ENCODE measurements at regions not wholly inside any gene's neighbourhood (a gene's known extent, or its start where the extent isn't known, plus 50 kb on each side); places are given as distances from the start of the nearest gene placed in this dataset.

- H3K4me3 Mint-ChIP-seq, result no peak overlapping the region
- DNase-seq (ENCODE audit: low read depth, low spot score), result no peak
- no peaks in the 10 kb centered on the region for H3K36me3 Mint-ChIP-seq (ENCODE audit: low read depth)
- H3K27me3 Mint-ChIP-seq (ENCODE audit: low read depth), result no peaks in the 10 kb centered on the region
- no peak for TF ChIP-seq CTCF (conservative IDR thresholded peaks at IDR 0.05)
- no peak overlapping the region for H3K27ac Mint-ChIP-seq (ENCODE audit: unreplicated experiment)
- peaks cover 6% of the 10 kb centered on the region for H3K9me3 Mint-ChIP-seq
- no peaks in the 10 kb centered on the region for H3K4me1 Mint-ChIP-seq
Observed at GRCh38 chr5:5605170-5605764, 182.8 kb downstream of the ICE1 start.

- Mint-ChIP-seq H3K27me3 (ENCODE audit: low read depth) (no peaks in the 10 kb centered on the region), H3K36me3 (ENCODE audit: low read depth) (no peaks in the 10 kb centered on the region), H3K4me3 (no peak overlapping the region), H3K9me3 (peaks cover 7% of the 10 kb centered on the region), H3K4me1 (no peaks in the 10 kb centered on the region), H3K27ac (ENCODE audit: unreplicated experiment) (no peak overlapping the region)
- no peak for TF ChIP-seq CTCF (conservative IDR thresholded peaks at IDR 0.05)
- DNase-seq (ENCODE audit: low read depth, low spot score), result no peak
Observed at GRCh38 chr5:5602554-5602953, 180.1 kb downstream of the ICE1 start.

- H3K36me3 Mint-ChIP-seq (ENCODE audit: low read depth), result no peaks in the 10 kb centered on the region
- no peak for DNase-seq (ENCODE audit: low read depth, low spot score)
- H3K4me1 Mint-ChIP-seq, result no peaks in the 10 kb centered on the region
- no peak for TF ChIP-seq CTCF (conservative IDR thresholded peaks at IDR 0.05)
- H3K27ac Mint-ChIP-seq (ENCODE audit: unreplicated experiment), result no peak overlapping the region
- H3K9me3 Mint-ChIP-seq, result peaks cover 10% of the 10 kb centered on the region
- H3K4me3 Mint-ChIP-seq, result no peak overlapping the region
- H3K27me3 Mint-ChIP-seq (ENCODE audit: low read depth), result no peaks in the 10 kb centered on the region
Observed at GRCh38 chr5:5598547-5599113, 176.2 kb downstream of the ICE1 start.

- H3K4me1 Mint-ChIP-seq, result no peaks in the 10 kb centered on the region
- no peak for TF ChIP-seq CTCF (conservative IDR thresholded peaks at IDR 0.05)
Observed at GRCh38 chr5:5593391-5593790, 170.9 kb downstream of the ICE1 start.

GRCh38 chr5:5592541-5592940, 170.1 kb downstream of the ICE1 start:
- Mint-ChIP-seq H3K4me3 (no peak overlapping the region), H3K36me3 (ENCODE audit: low read depth) (no peaks in the 10 kb centered on the region), H3K27me3 (ENCODE audit: low read depth) (no peaks in the 10 kb centered on the region), H3K9me3 (peaks cover 3% of the 10 kb centered on the region), H3K4me1 (no peaks in the 10 kb centered on the region), H3K27ac (ENCODE audit: unreplicated experiment) (no peak overlapping the region)
- DNase-seq (ENCODE audit: low read depth, low spot score), result no peak
- TF ChIP-seq CTCF (conservative IDR thresholded peaks at IDR 0.05), result no peak

More at GRCh38 chr5:5593391-5593790, 170.9 kb downstream of the ICE1 start:
- no peak overlapping the region for H3K27ac Mint-ChIP-seq (ENCODE audit: unreplicated experiment)
- no peak for DNase-seq (ENCODE audit: low read depth, low spot score)
- no peak overlapping the region for H3K4me3 Mint-ChIP-seq
- no peaks in the 10 kb centered on the region for H3K36me3 Mint-ChIP-seq (ENCODE audit: low read depth)
- H3K27me3 Mint-ChIP-seq (ENCODE audit: low read depth), result no peaks in the 10 kb centered on the region
- peaks cover 3% of the 10 kb centered on the region for H3K9me3 Mint-ChIP-seq
